HG03045 (cell line): ENCODE measurements at regions not wholly inside any gene's neighbourhood (a gene's known extent, or its start where the extent isn't known, plus 50 kb on each side); places are given as distances from the start of the nearest gene placed in this dataset.
"Not testable (repeated sequence)": the region's sequence is repeated elsewhere in the genome, so short reads cannot be mapped to it uniquely, and the experiment has no call there.

ENCODE experiments used
- ATAC-seq: cut with Tn5 transposase; IDR thresholded peaks from one replicate; pipeline ENCODE4 v1.9.1; 2021; ENCODE audit warnings: mild to moderate bottlenecking, moderate library complexity; ENCODE audit not compliant: unreplicated experiment

DNA sequence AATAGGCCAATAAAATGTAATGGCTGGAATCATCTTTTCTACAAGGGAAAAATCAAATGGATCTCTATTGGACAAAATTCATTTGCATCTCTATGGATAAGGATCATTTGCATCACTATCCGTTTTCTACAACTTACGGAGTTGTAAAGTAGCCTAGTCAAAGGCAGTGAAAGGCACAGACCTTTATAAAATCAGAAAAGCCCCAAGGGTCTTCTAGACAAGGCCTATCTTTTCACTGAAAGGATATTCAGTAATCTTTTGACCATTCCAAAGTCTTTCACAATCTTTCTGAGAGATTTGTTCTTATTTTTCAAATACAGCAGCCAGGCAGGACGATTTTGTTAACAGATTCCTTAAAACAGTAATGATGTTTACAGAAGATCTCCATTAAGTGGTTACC, 119.5 kb upstream of the JADE1 start:
- ATAC-seq, result no peak

- no peak for ATAC-seq
Measured at GRCh38 chr4:128688846-128689437, 120.6 kb upstream of the JADE1 start.

DNA sequence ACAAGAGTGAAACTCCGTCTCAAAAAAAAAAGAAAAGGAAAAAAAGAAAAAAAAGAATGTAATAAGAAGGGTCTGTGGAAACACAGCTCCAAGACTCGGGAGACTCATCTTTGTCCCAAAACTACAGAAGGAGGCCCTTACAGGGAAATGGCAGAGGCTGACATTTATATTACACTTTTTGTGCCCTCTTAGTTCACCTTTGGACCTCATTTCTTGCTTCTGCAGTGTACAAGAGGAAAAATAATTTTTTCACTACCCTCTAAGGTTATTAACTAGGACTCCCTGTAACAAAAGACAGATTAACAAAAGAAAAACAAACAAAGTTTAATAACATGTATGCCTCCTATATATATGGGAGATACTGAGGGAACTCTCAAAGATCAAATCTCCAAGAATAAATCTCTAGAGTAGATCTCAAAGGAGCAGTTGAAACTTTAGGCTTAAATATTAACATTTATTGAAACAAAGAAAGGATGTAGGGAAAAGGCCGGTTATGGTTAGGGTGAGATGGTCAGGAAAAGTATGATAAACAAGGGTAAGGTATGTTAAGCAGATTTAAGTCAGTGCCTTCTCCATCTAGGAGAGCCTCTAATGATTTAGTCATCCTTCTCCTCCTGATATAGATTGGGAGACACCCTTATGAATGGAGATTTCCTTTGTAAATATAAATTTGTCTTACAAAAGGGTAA, 121.3 kb upstream of the JADE1 start:
- ATAC-seq, result no peak

GRCh38 chr4:128686810-128687209, 122.7 kb upstream of the JADE1 start:
- ATAC-seq, result no peak

DNA sequence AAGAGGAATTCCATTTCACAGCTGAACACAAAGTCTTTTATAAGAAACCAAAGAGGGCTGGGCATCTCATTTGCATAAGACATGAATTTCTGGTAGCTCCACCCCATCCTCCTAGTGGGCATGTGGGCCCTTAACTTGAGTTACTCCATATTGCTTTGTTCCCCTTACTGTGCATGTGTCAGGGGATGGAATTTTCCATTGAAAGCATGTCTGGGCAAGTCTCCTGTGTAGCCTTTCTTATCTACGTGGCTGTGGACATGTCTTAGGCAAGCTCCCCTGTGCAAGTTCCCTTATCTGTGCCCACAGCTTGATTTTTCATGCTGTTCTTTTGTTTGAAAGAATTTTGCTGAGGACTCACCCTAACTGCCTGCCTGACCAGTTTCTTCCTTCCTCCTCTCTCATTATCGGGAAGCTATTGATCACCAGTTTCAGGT, 123.5 kb upstream of the JADE1 start:
- ATAC-seq, result no peak

GRCh38 chr4:128684016-128684415, 125.5 kb upstream of the JADE1 start:
- ATAC-seq, result no peak

- ATAC-seq, result no peak
Measured at GRCh38 chr4:128682942-128683666, 126.4 kb upstream of the JADE1 start.

DNA sequence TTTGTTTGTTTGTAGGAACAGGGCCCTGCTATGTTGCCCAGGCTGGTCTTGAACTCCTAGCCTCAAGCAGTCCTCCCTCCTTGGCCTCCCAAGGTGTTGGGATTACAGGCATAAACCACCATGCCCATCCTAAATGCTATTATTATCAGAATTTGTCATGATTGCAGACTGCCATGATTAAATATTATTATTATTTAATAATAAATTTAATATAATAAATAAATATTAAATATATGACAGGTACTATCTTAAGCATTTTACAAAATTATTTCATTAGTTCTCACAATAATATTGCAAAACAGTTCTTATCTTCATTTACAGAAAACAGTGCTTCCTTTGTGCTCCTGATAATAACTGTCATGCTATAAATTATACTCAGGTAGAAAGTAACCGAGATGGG, 133.4 kb upstream of the JADE1 start:
- ATAC-seq, result no peak

- peak; percentile 88 for ATAC-seq
Measured at GRCh38 chr4:128675083-128675482, 134.4 kb upstream of the JADE1 start.

DNA sequence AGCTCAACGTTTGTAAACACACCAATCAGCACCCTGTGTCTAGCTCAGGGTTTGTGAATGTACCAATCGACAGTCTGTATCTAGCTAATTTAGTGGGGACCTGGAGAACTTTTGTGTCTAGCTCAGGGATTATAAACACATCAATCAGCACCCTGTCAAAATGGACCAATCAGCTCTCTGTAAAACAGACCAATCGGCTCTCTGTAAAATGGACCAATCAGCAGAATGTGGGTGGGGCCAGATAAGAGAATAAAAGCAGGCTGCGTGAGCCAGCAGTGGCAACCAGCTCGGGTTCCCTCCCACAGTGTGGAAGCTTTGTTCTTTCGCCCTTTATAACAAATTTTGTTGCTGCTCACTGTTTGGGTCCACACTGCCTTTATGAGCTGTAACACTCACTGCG, 136.3 kb upstream of the JADE1 start:
- not testable (repeated sequence) for ATAC-seq

GRCh38 chr4:128672596-128672995, 136.9 kb upstream of the JADE1 start:
- not testable (repeated sequence) for ATAC-seq

DNA sequence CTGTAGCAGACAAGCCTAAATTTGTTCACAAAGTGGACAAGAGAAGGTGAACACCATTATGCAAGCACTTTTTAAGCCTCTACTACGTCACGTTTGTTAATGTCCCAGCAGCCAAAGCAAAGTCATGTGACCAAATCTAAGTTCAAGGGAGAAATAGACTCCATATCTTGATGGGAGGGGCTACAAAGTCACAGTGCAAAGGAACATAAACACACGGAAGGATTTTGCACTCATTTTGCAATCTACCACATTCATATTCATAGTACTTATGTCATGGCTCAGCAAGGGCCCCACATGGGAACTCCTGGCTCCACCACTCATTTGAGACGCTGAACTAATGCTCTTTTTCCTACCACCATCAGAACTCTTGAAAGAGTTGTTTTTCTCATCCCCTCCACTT, 139.0 kb upstream of the JADE1 start:
- no peak for ATAC-seq

DNA sequence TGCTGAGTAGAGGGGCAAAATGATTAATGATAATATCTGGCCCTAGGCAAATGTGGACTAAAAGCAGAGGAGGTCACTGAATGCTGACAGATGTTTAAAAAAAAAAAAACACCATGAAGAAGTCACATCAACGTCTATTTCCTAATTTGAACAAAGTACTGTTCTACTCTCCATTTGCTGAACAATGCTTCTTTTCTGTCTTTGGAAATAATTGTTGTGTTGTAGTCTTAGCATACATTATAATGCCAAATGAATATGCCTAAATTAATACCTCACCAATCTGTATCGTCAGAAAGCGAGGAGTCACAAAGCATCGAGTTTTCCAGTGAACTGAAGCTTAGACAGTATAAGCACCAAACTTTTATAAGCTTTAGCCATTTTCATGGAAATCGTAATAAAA, 140.9 kb upstream of the JADE1 start:
- no peak for ATAC-seq

DNA sequence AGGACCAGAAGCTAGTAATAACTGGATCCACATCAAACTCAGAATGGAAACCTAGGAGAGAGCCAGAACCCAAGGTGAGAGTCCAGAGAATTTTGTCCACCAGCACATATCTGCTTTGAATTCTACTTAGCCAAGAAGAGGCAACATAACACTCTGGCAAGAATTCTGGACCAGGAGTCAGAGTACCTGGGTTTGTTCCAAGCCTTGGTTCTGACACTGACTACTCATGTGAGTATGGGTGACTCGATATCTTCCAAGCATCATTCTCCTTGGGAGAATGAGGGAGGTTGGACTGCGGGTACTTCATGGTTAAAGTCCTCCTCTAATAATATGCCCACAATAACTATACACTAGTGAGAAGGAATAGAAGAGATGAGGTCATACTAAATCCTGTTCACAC, 144.0 kb upstream of the JADE1 start:
- no peak for ATAC-seq

DNA sequence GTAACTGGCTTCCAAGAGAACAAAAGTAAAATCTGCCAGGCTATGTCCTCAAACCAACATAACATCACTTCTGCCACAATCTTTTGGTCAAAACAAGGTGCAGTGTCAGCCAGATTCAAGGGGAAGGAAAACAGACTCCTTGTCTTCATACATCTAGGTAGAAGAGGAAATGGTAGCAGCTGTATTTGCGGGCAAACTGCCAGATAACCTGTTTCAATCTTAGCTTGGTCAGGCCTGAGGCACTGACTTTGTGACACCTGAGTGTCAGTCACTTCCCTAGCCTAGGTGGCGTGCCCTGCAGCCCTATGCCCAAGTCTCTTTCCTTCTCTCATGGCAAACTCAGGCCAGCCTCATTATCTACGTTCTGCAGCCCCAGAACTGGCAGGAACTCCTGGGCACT, 146.2 kb upstream of the JADE1 start:
- peak; percentile 52 for ATAC-seq

DNA sequence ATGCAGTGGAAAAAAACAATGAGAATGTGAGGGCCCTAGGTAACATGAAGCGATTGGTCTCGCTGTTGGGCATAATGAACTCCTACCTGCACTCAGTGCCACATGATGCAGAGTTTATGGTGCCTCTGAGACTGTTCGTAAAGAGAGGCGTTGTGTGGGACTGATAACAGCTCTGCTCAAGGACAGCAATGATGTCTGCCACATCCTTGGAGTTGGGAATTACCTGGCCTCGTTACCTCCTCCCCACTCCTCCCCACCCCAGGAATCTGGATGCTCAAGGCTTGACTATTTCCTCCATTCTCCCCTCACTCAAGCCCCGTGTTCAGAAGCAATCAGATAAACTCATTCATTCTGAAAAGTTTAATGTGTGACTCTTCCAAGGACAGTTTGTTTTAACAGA, 148.0 kb upstream of the JADE1 start:
- ATAC-seq, result no peak

- ATAC-seq, result no peak
Measured at GRCh38 chr4:128660361-128661215, 148.9 kb upstream of the JADE1 start.

- no peak for ATAC-seq
Measured at GRCh38 chr4:128658214-128658631, 151.3 kb upstream of the JADE1 start.

DNA sequence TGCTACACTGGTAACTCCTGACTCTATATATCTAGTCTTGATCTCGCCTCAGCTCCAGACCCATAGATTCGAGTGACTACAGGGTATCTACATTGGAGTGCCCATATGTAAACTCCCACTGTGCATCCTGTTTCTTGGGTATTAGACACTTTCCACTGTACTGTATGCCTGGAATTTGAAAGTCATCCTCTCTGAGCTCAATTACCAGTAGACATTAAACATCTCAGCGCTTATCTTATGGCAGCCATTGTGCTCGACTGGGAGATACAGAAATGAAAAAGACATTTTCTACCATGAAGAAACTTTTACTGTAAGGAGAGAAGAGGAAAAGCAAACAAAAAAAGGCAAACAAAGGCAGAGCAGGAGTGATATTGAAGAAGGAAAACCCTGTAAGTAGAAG, 151.9 kb upstream of the JADE1 start:
- ATAC-seq, result no peak

GRCh38 chr4:128654465-128654864, 155.0 kb upstream of the JADE1 start:
- ATAC-seq, result no peak
